ENCODE measurements at regions not wholly inside any gene's neighbourhood (a gene's known extent, or its start where the extent isn't known, plus 50 kb on each side); places are given as distances from the start of the nearest gene placed in this dataset.

DNA sequence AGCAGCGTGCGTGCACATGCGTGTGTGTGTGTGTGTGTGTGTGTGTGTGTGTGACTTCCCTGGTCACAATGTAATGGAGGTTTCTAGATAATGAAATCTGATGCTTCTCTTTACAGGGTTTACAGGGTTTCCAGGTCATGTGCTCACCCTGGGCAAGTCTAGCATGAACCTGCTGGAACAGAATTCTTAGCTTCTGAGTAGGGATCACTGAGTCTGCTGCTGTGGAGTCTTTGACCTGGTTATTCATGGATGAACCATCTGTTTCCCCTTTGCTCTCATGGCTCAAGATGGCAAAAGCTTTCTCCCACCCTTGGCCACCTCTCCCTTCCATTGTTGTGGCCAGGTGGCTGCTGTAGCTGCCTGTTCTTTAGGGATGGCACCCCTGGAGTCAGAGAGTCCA lies 111.6 kb upstream of the SHB start:
- no peak for TF ChIP-seq SUZ12 (IDR thresholded peaks at IDR 0.05; ENCODE audit: extremely low read depth, insufficient read depth, insufficient read length)
- TF ChIP-seq YY1 (IDR thresholded peaks at IDR 0.05; ENCODE audit: insufficient read depth, insufficient read length), result no peak
- no peak for TF ChIP-seq ZNF274 (IDR thresholded peaks at IDR 0.05; ENCODE audit: low read depth, low read length)
